Activated naive CD8-positive, alpha-beta T cell treated with anti-CD3 and anti-CD28 coated beads, Interleukin-2, amount 10 ng/mL, durations not matched to agents 7 days and 5 days (primary cell): ENCODE measurements at regions not wholly inside any gene's neighbourhood (a gene's known extent, or its start where the extent isn't known, plus 50 kb on each side); places are given as distances from the start of the nearest gene placed in this dataset.

Experiments
- ATAC-seq: fragments of 150-1000 bp; cut with Tn5 transposase; one replicate; pipeline ENCODE4 v1.10.0; 2021; ENCODE audit warnings: low read depth, moderate library complexity
- POLR2A ChIA-PET: fragments of 350-600 bp; sonication (Branson Sonifier 250); formaldehyde crosslinking; loops from one replicate; lab custom pipeline; 2021; ENCODE audit warnings: antibody characterized with exemption; lab: Charles Lee
- DNase-seq: peaks from one replicate; pipeline ENCODE4 v3.0.0; 2021
- H3K27ac Mint-ChIP-seq: one replicate; pipeline ENCODE4 v1.8.0; 2022; ENCODE audit warnings: mild to moderate bottlenecking, mixed read lengths
- H3K27me3 Mint-ChIP-seq: one replicate; pipeline ENCODE4 v1.8.0; 2022; ENCODE audit warnings: mild to moderate bottlenecking, moderate library complexity, mixed read lengths
- H3K36me3 Mint-ChIP-seq: one replicate; pipeline ENCODE4 v1.8.0; 2021; ENCODE audit warnings: mild to moderate bottlenecking, mixed read lengths
- H3K4me1 Mint-ChIP-seq: one replicate; pipeline ENCODE4 v1.8.0; 2021; ENCODE audit warnings: mixed read lengths
- H3K4me3 Mint-ChIP-seq: one replicate; pipeline ENCODE4 v1.8.0; 2022; ENCODE audit warnings: mild to moderate bottlenecking, moderate library complexity, mixed read lengths
- H3K9me3 Mint-ChIP-seq: one replicate; pipeline ENCODE4 v1.8.0; 2021; ENCODE audit warnings: mixed read lengths

DNA sequence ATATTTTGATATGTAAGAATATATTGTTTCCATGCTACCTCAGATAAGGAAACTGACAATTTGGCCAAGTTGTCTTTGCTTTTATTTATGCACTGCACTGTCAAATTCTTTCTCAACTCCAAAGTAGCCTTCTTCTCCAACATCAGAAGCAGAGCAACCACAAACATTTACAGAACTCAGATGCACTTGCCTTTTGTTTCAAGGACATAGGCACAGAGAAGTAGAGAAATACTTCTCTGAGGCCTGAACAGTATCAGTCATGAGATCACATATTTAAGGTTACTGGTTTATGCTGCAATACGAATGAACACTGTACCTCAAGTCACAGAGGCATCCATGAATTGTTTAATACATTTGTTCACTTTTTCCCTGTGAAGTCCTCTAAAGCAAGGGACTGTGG, 606.1 kb upstream of the SLIT2 start:
- Mint-ChIP-seq H3K27ac (no peak overlapping the region), H3K4me3 (no peak overlapping the region), H3K36me3 (no peaks in the 10 kb centered on the region), H3K27me3 (no peaks in the 10 kb centered on the region), H3K4me1 (no peaks in the 10 kb centered on the region), H3K9me3 (peaks cover 14% of the 10 kb centered on the region)
- DNase-seq (no peak), ATAC-seq (no peak)
- POLR2A ChIA-PET, result no interaction called here

DNA sequence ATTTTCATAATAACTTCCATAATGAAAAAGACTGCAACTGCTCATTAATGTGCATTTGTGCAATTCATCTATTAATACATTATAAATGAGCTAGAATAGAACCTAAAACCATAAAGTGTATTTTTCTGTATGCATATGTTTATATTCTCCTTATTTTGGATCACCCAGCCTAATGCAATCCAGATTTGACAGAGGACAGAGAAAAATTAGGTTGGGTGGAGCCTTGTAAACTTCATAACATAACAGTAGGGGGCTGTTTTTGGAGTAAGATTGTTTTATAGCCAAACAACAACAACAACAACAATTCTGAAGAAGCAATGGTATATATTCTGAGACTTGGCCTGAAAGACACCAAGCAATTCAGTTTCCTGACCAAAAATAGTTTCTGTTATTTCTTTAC, 615.3 kb upstream of the SLIT2 start:
- H3K27ac Mint-ChIP-seq, result no peak overlapping the region
- no peaks in the 10 kb centered on the region for H3K27me3 Mint-ChIP-seq
- POLR2A ChIA-PET, result no interaction called here
- no peak for ATAC-seq
- no peak for DNase-seq
- H3K36me3 Mint-ChIP-seq, result no peaks in the 10 kb centered on the region
- peaks cover 3% of the 10 kb centered on the region for H3K9me3 Mint-ChIP-seq
- no peaks in the 10 kb centered on the region for H3K4me1 Mint-ChIP-seq
- H3K4me3 Mint-ChIP-seq, result no peak overlapping the region

DNA sequence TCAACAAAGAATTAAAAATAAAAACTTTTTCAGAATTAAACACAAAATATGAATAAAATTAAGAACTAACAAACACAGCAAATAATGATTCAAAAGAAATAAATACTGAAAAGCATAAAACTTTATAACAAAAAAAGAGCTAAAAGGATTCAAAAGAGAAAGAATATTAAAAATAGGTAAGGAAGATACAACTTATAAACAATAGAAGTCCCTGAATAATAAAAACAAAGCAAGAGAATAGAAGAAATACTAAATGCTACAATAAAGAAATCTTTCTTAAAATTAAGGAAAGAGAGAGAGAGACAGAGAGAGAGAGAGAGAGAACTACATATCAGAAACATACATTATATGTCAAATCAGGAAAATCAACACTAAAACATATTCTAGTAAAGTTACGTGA, 619.9 kb upstream of the SLIT2 start:
- ATAC-seq, result no peak
- no peak overlapping the region for H3K27ac Mint-ChIP-seq
- POLR2A ChIA-PET, result no interaction called here

DNA sequence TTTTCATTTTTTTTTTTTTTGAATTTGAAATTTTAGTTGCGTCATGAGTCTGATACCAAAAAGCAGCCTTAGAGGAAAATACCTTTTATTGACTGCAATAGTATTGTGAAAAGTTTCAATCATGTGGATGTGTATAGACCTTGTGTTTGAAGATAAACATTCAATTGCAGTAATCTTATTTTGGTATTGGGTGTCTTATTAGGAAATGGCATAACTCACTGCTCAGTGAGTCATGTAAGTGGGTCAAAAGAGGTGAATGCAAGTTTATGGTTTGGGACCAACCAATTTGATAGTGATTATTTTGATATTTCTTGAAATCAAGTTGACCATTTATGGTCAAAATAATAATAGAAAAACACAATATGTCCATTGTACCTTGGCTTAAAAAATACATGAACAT, 627.8 kb upstream of the SLIT2 start:
- Mint-ChIP-seq H3K27ac (no peak overlapping the region), H3K27me3 (no peaks in the 10 kb centered on the region), H3K4me3 (no peak overlapping the region), H3K9me3 (peaks cover 7% of the 10 kb centered on the region), H3K4me1 (no peaks in the 10 kb centered on the region), H3K36me3 (no peaks in the 10 kb centered on the region)
- POLR2A ChIA-PET, result no interaction called here
- DNase-seq (no peak), ATAC-seq (no peak)

More for the DNA sequence above, 619.9 kb upstream of the SLIT2 start:
- no peaks in the 10 kb centered on the region for H3K36me3 Mint-ChIP-seq
- no peak overlapping the region for H3K4me3 Mint-ChIP-seq
- no peaks in the 10 kb centered on the region for H3K9me3 Mint-ChIP-seq
- no peak for DNase-seq
- H3K27me3 Mint-ChIP-seq, result no peaks in the 10 kb centered on the region
- H3K4me1 Mint-ChIP-seq, result no peaks in the 10 kb centered on the region

DNA sequence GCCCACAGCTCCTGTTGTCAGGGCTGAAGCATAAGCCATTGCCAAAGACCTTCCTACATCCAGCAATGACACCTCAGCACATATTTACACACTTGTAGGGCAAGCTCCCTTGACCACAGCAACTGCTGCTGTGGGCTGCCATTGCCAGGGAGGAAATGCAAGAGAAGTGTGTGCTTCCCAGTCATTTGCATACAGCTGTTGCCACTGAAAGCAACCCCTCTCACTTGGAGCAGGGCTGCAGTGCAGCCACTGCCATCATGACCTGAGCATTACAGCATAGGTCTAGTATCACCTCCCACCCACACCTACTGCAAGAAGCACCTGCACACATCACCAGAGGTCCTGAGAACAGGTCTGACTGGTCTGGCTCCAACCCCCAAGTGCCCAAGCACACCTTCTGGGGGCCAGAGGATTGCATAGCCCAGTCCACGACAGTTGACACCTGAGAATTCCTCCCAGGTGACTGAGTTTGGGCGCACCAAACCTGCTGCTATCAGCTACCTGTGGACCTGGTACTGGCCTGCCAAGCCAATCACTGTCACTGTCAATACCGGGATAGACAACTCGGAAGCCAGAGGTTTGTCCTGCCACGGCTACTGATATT, 636.5 kb upstream of the SLIT2 start:
- ATAC-seq (no peak), DNase-seq (no peak)
- H3K4me1 Mint-ChIP-seq, result no peaks in the 10 kb centered on the region
- no peak overlapping the region for H3K27ac Mint-ChIP-seq
- peaks cover 11% of the 10 kb centered on the region for H3K9me3 Mint-ChIP-seq
- H3K27me3 Mint-ChIP-seq, result no peaks in the 10 kb centered on the region
- POLR2A ChIA-PET, result no interaction called here
- no peak overlapping the region for H3K4me3 Mint-ChIP-seq
- no peaks in the 10 kb centered on the region for H3K36me3 Mint-ChIP-seq

DNA sequence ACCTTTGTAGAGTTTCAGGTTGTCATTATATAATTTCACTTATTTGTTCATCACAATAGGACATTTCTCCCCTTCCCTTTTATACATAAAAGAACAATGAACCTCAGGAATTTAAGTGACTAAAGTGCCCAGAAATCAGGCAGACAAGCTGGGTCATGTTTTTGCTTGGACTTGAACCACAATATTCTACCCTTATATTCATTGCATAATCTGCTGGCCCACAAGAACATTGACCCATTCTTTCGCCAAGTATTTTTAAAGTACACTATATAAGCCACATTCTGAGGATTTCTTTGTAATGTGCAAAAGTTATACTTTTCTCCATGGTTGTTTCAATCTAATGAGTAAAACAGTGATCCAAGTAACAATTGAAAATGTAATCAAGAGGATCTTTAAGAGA, 637.5 kb upstream of the SLIT2 start:
- no peaks in the 10 kb centered on the region for H3K4me1 Mint-ChIP-seq
- H3K36me3 Mint-ChIP-seq, result no peaks in the 10 kb centered on the region
- no peak for ATAC-seq
- no peak for DNase-seq
- H3K27me3 Mint-ChIP-seq, result no peaks in the 10 kb centered on the region
- peaks cover 16% of the 10 kb centered on the region for H3K9me3 Mint-ChIP-seq
- no peak overlapping the region for H3K27ac Mint-ChIP-seq
- POLR2A ChIA-PET, result no interaction called here
- no peak overlapping the region for H3K4me3 Mint-ChIP-seq

DNA sequence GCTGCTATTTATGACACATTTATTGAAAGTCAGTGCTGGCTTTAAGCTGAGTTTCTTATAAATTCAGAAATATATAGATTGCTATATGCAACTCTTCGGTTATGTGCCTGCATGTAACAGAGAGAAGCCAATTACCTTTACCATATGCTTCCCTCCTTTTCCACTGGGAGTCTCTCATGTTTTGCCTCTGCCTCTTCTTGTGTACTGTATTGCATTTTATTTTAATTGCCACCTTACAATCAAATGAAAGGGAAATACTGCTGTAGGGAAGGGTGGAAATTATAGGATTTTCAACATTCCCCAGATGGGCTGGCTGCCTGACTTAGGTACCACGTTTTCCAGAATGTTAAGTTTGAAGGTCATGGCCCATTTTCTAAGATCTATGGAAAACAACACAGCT, 655.4 kb upstream of the SLIT2 start:
- no peaks in the 10 kb centered on the region for H3K4me1 Mint-ChIP-seq
- no peak overlapping the region for H3K4me3 Mint-ChIP-seq
- ATAC-seq (no peak), DNase-seq (no peak)
- POLR2A ChIA-PET, result no interaction called here
- H3K27me3 Mint-ChIP-seq, result no peaks in the 10 kb centered on the region
- H3K27ac Mint-ChIP-seq, result no peak overlapping the region
- H3K9me3 Mint-ChIP-seq, result peaks cover 6% of the 10 kb centered on the region
- no peaks in the 10 kb centered on the region for H3K36me3 Mint-ChIP-seq

DNA sequence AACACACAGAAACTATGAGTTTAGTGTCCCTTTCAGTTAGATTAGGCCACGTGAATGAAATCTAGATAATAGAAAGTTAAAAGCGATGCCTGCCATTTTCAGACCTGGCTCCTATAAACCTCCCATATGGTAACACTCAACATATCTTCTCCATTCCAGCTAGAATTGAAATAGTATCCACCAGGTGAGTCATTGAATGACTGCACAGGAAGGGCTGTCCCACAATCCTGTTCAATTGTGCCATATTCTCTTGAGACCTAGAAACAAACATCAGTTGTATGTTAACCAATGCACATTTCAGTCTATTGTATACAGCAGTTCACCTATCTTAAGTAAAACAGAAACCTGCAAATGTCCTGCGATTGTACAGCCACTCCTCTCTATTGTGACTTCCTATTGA, 659.3 kb upstream of the SLIT2 start:
- no peaks in the 10 kb centered on the region for H3K27me3 Mint-ChIP-seq
- no peaks in the 10 kb centered on the region for H3K4me1 Mint-ChIP-seq
- ATAC-seq (no peak), DNase-seq (no peak)
- POLR2A ChIA-PET, result no interaction called here
- H3K36me3 Mint-ChIP-seq, result no peaks in the 10 kb centered on the region
- peaks cover 10% of the 10 kb centered on the region for H3K9me3 Mint-ChIP-seq
- no peak overlapping the region for H3K4me3 Mint-ChIP-seq
- no peak overlapping the region for H3K27ac Mint-ChIP-seq

DNA sequence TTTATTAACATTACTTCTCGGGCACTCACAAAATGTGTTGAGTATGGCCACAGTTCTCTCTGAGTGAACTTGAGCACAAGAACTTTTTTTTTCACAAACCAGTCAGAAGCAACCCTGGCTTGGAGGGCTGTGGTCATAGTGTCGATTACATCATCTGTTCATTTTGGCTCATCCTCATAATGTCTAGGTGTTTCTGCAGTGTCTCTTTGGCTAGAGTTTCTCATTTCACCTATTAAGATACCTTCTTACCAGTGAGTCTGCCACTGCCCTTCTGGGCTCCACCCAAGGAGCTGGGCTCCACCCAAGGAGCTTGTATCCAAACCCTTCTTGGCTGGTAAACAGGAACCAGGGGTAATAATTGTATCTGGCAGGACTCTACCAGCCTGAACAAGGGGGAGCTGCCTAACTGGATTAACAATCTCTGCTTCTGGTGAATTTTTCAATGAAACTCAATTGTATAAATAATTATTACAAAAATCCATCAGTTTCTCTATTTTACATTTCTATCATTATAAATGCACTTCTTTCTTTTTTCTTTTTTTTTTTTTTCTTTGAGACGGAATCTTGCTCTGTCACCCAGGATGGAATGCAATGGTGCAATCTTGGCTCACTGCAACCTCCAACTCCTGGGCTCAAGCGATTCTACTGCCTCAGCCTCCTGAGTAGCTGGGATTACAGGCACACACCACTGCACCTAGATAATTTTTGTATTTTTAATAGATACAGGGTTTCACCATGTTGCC, 667.7 kb upstream of the SLIT2 start:
- Mint-ChIP-seq H3K4me1 (no peaks in the 10 kb centered on the region), H3K36me3 (no peaks in the 10 kb centered on the region), H3K9me3 (peaks cover 5% of the 10 kb centered on the region), H3K27me3 (no peaks in the 10 kb centered on the region), H3K27ac (no peak overlapping the region), H3K4me3 (no peak overlapping the region)
- DNase-seq, result no peak
- no peak for ATAC-seq
- POLR2A ChIA-PET, result no interaction called here

DNA sequence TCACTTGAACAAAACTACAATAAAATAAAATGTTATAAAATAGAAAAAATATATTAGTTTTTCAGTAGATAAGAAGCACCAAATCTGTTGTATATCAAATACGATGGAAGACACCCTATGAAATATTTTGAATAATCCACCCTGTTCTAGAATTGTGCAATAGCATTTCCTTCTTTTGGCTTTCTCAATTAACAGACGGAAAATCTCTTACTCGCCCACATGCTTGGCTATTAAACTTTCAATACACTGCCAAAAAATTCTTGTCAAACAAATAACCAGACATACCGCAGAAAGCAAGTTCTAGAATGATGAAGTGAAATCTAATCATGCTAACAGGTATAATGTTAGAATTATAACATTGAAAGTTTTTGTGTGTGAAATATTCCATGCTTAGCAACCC, 671.6 kb upstream of the SLIT2 start:
- ATAC-seq (no peak), DNase-seq (no peak)
- Mint-ChIP-seq H3K4me1 (no peaks in the 10 kb centered on the region), H3K9me3 (peaks cover 4% of the 10 kb centered on the region), H3K27ac (no peak overlapping the region), H3K4me3 (no peak overlapping the region), H3K27me3 (no peaks in the 10 kb centered on the region), H3K36me3 (no peaks in the 10 kb centered on the region)
- POLR2A ChIA-PET, result no interaction called here

DNA sequence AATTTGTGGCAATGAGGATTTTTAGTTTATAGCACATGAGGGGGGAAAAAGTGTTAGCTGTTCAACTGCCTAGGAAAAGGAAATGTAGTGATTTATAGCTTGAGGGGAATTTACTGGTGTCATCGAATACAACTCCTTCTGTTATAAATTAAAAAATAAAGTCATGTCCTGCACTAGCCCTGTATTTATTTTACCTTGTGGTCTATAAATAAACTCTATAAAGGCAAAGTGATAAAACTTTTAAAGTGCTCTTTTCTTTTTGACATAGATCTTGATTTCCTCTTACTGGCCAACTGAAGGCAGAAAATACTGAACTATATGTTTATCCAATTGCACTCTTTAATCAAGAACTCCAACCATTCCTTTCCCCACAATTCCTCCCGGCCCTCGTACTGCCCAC, 672.1 kb upstream of the SLIT2 start:
- Mint-ChIP-seq H3K4me3 (no peak overlapping the region), H3K4me1 (no peaks in the 10 kb centered on the region), H3K9me3 (peaks cover 4% of the 10 kb centered on the region), H3K36me3 (no peaks in the 10 kb centered on the region), H3K27me3 (no peaks in the 10 kb centered on the region), H3K27ac (no peak overlapping the region)
- DNase-seq (no peak), ATAC-seq (no peak)
- POLR2A ChIA-PET, result no interaction called here

DNA sequence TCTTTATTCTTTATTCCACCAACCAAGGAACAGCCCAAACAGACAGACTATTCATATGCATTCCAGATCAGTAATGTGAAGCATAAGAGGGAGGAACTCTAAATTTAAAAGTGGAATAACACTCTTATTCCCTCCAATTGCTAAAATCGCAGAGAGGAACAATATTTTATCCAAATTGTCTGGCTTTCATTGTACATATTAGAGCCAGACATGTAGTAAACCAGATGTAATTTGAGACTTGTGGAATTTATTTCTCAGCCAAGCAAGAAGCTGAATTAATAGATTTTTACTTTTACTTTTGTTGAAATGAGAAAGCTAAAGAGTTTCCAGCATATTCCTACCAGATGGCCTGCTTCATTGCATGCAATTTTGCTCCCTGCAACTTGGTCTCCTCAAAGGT, 674.6 kb upstream of the SLIT2 start:
- no peak overlapping the region for H3K4me3 Mint-ChIP-seq
- POLR2A ChIA-PET, result no interaction called here
- no peaks in the 10 kb centered on the region for H3K27me3 Mint-ChIP-seq
- peaks cover 3% of the 10 kb centered on the region for H3K9me3 Mint-ChIP-seq
- DNase-seq, result no peak
- no peak for ATAC-seq
- no peaks in the 10 kb centered on the region for H3K4me1 Mint-ChIP-seq
- H3K36me3 Mint-ChIP-seq, result no peaks in the 10 kb centered on the region
- no peak overlapping the region for H3K27ac Mint-ChIP-seq

DNA sequence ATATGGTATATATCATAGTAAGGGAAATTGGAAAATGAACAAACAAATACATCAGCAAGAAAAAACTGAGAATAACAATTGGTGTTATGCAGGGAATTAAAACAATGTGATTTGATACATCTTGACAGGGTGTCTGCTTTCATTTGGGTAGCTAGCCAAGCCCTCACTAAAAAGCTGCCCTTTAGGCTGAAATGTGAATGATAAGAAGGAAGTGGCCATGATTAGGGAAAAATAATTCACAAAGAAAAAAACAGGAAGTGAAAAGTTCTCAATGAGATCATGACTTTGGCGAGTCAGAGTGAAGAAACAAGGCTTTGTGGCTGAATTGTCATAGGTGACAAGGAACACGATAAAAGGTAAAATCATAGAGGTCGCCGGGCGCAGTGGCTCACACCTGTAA, 675.8 kb upstream of the SLIT2 start:
- no peak for ATAC-seq
- H3K27me3 Mint-ChIP-seq, result no peaks in the 10 kb centered on the region
- peaks cover 3% of the 10 kb centered on the region for H3K9me3 Mint-ChIP-seq
- H3K4me3 Mint-ChIP-seq, result no peak overlapping the region
- no peaks in the 10 kb centered on the region for H3K4me1 Mint-ChIP-seq
- H3K36me3 Mint-ChIP-seq, result no peaks in the 10 kb centered on the region
- POLR2A ChIA-PET, result no interaction called here
- H3K27ac Mint-ChIP-seq, result no peak overlapping the region
- DNase-seq, result no peak

DNA sequence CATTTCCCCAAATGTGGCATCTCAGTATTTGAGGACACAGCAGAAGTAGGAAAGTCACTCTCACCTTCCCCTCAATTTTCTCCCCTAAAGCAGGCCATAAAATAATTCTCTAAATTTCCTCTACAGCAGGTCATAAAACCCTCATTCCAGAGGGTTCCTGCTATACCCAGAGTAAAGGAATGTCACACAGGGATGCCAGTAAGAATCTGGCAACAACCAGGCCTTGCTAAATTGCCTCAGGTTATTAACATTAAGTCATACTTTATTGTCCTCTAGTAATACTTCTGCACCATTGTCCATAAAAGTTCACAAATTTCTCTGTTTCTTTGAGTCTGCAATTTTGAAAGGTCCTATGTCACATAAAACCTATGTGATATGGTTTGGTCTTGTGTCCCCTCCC, 685.7 kb upstream of the SLIT2 start:
- H3K36me3 Mint-ChIP-seq, result no peaks in the 10 kb centered on the region

More for the DNA sequence above, 685.7 kb upstream of the SLIT2 start:
- no peak overlapping the region for H3K4me3 Mint-ChIP-seq
- no peaks in the 10 kb centered on the region for H3K4me1 Mint-ChIP-seq
- POLR2A ChIA-PET, result no interaction called here
- DNase-seq (no peak), ATAC-seq (no peak)
- peaks cover 3% of the 10 kb centered on the region for H3K9me3 Mint-ChIP-seq
- H3K27me3 Mint-ChIP-seq, result no peaks in the 10 kb centered on the region
- no peak overlapping the region for H3K27ac Mint-ChIP-seq
